ENCODE measurements at regions not wholly inside any gene's neighbourhood (a gene's known extent, or its start where the extent isn't known, plus 50 kb on each side); places are given as distances from the start of the nearest gene placed in this dataset.

- H2BK120ac ChIP-seq (replicated peaks; ENCODE audit: low read depth, low read length), result no peak overlapping the region
- no peaks in the 10 kb centered on the region for H3K36me3 ChIP-seq (ENCODE audit: control insufficient read depth in 2 of 4, insufficient read depth in 4 of 4, low read length in 3 of 4)
- no peak overlapping the region for H4K8ac ChIP-seq (ENCODE audit: extremely low read depth, insufficient read depth, low read length)
- H3K23me2 ChIP-seq (ENCODE audit: low read depth, low read length), result no peaks in the 10 kb centered on the region
- H3K9ac ChIP-seq (replicated peaks in 1 of 4; ENCODE audit: extremely low read depth in 1 of 4, low read depth in 3 of 4, low read length in 3 of 4), result no peak overlapping the region
- H3K27me3 ChIP-seq (replicated peaks in 1 of 4; ENCODE audit: control insufficient read depth in 3 of 4, extremely low read depth in 1 of 4, insufficient read depth in 3 of 4, low read length in 3 of 4), result no peaks in the 10 kb centered on the region
- H4K20me1 ChIP-seq (replicated peaks in 1 of 2; ENCODE audit: control insufficient read depth in 1 of 2, insufficient read depth in 2 of 2, low read length in 2 of 2), result no peaks in the 10 kb centered on the region
- H2AK5ac ChIP-seq (ENCODE audit: low read depth, low read length), result no peak overlapping the region
- POLR2A ChIA-PET (ENCODE audit: partially characterized antibody), result no interaction called here
- no peak overlapping the region for H3K56ac ChIP-seq (replicated peaks; ENCODE audit: insufficient read length, low read depth, low read length)
- no peak overlapping the region for H4K5ac ChIP-seq (ENCODE audit: insufficient read length, low read depth, low read length)
- no peak overlapping the region for H3K23ac ChIP-seq (ENCODE audit: insufficient read length)
- H4K91ac ChIP-seq (replicated peaks; ENCODE audit: insufficient read length, low read length), result no peak overlapping the region
- H3K27ac ChIP-seq (ENCODE audit: low read depth, low read length), result no peak overlapping the region
- H3K79me1 ChIP-seq (ENCODE audit: low read depth, low read length), result no peaks in the 10 kb centered on the region
- no peak overlapping the region for H2BK5ac ChIP-seq (ENCODE audit: low read depth, low read length)
- no peak overlapping the region for H2AFZ ChIP-seq (ENCODE audit: low read length)
- no peak overlapping the region for H3K14ac ChIP-seq (ENCODE audit: insufficient read length)
- no peak for FAIRE-seq
- H3K9me3 ChIP-seq (ENCODE audit: insufficient read depth in 2 of 2, low read depth in 1 of 2, low read length in 1 of 2), result no peaks in the 10 kb centered on the region
- H3K4me1 ChIP-seq (replicated peaks in 1 of 4; ENCODE audit: control insufficient read depth in 3 of 4, insufficient read depth in 4 of 4, low read length in 3 of 4), result no peaks in the 10 kb centered on the region; a peak in 1 of 7 replicates
- H3K79me2 ChIP-seq (ENCODE audit: control insufficient read depth in 1 of 2, insufficient read depth in 2 of 2, low read length in 2 of 2), result no peaks in the 10 kb centered on the region
- TF ChIP-seq TBP (IDR thresholded peaks at IDR 0.05; ENCODE audit: low read depth, low read length) (no peak), ASH2L (IDR thresholded peaks at IDR 0.05; ENCODE audit: low read length) (no peak), HDAC2 (IDR thresholded peaks at IDR 0.05; ENCODE audit: borderline replicate concordance in 1 of 2, low read depth in 2 of 2, low read length in 2 of 2) (no peak), RAD21 (IDR thresholded peaks at IDR 0.05 in 1 of 2, conservative IDR thresholded peaks at IDR 0.05 in 1 of 2; ENCODE audit: low read depth in 2 of 2, low read length in 2 of 2) (no peak), RFX5 (IDR thresholded peaks at IDR 0.05; ENCODE audit: borderline replicate concordance, low read depth, low read length) (no peak), EP300 (IDR thresholded peaks at IDR 0.05; ENCODE audit: borderline replicate concordance in 1 of 2, low read depth in 2 of 2, low read length in 2 of 2) (no peak), SUZ12 (IDR thresholded peaks at IDR 0.05; ENCODE audit: low read length) (no peak), RXRA (IDR thresholded peaks at IDR 0.05; ENCODE audit: insufficient read depth, low read depth, low read length) (no peak)
- DNase-seq (ENCODE audit: low read depth in 1 of 2, low spot score in 2 of 2), result no peak
- WGBS, 2 experiments (ENCODE audit: extremely low coverage in 1 of 2, insufficient coverage in 1 of 2, insufficient read length in 1 of 2, insufficient replicate concordance in 2 of 2, low coverage in 1 of 2, low lambda C conversion rate in 2 of 2, missing lambda C conversion rate in 1 of 2), result 97% methylated on average over 2 of the region's 2 CpGs; no CpG with 5 or more reads in 1 of the 2 experiments
- no peak overlapping the region for H3K4me3 ChIP-seq (ENCODE audit: extremely low read depth in 1 of 4, insufficient read depth in 2 of 4, low read depth in 3 of 4, low read length in 4 of 4)
- H3K4ac ChIP-seq (replicated peaks; ENCODE audit: insufficient read length, low read depth, low read length), result no peak overlapping the region
- H3K18ac ChIP-seq (ENCODE audit: extremely low read depth, low read length), result no peak overlapping the region
- no peak overlapping the region for H2BK20ac ChIP-seq (ENCODE audit: low read length)
- no peak overlapping the region for H3K4me2 ChIP-seq (ENCODE audit: insufficient read depth in 1 of 2, low read depth in 2 of 2, low read length in 2 of 2)
- no peak overlapping the region for H2BK15ac ChIP-seq (ENCODE audit: low read length)
- CTCF ChIA-PET (ENCODE audit: partially characterized antibody), result no interaction called here
- H2BK12ac ChIP-seq (ENCODE audit: low read depth, low read length), result no peak overlapping the region
These were observed 122.7 kb upstream of the TRPC6 start for GRCh38 chr11:101706541-101706940.
